ENCODE measurements at regions not wholly inside any gene's neighbourhood (a gene's known extent, or its start where the extent isn't known, plus 50 kb on each side); places are given as distances from the start of the nearest gene placed in this dataset.

GRCh38 chr4:111977419-111977965 lies 167.8 kb upstream of the FAM241A start:
- Mint-ChIP-seq H3K9me3 (peaks cover 0 to 6% (median 0%) of the 10 kb centered on the region in 5 donors), H3K27me3 (peaks cover 0 to 5% of the 10 kb centered on the region in 2 donors), H3K27ac (no peak overlapping the region)

GRCh38 chr4:111979921-111980320 lies 165.3 kb upstream of the FAM241A start:
- H3K27me3 Mint-ChIP-seq: peaks cover 0 to 5% of the 10 kb centered on the region in 2 donors
- H3K27ac ChIP-seq (ENCODE audit: low read depth, low read length): no peak overlapping the region
- POLR2A ChIA-PET: no interaction called here
- H3K36me3 ChIP-seq (ENCODE audit: insufficient read depth, low read length): no peaks in the 10 kb centered on the region
- H3K9me3 Mint-ChIP-seq: peaks cover 0 to 6% (median 0%) of the 10 kb centered on the region in 5 donors
- no peaks in the 10 kb centered on the region for H3K9me3 ChIP-seq (ENCODE audit: low read length)
- H3K4me3 ChIP-seq (ENCODE audit: low read length): no peak overlapping the region
- H3K27ac Mint-ChIP-seq: no peak overlapping the region
- no peak for DNase-seq
- CTCF ChIA-PET: no interaction called here
- H3K27me3 ChIP-seq (ENCODE audit: insufficient read depth, low read length, poor library complexity, severe bottlenecking): no peaks in the 10 kb centered on the region
- no peak overlapping the region for H3K4me3 Mint-ChIP-seq
- H3K4me1 ChIP-seq (ENCODE audit: insufficient read depth, low read length): no peaks in the 10 kb centered on the region
- H3K4me1 Mint-ChIP-seq: no peaks in the 10 kb centered on the region
- no peaks in the 10 kb centered on the region for H3K36me3 Mint-ChIP-seq

More at GRCh38 chr4:111977419-111977965, 167.8 kb upstream of the FAM241A start:
- ChIA-PET CTCF (no interaction called here), POLR2A (no interaction called here)
- no peaks in the 10 kb centered on the region for H3K4me1 Mint-ChIP-seq
- Histone ChIP-seq H3K4me1 (ENCODE audit: insufficient read depth, low read length) (no peaks in the 10 kb centered on the region), H3K27me3 (ENCODE audit: insufficient read depth, low read length, poor library complexity, severe bottlenecking) (no peaks in the 10 kb centered on the region), H3K27ac (ENCODE audit: low read depth, low read length) (no peak overlapping the region), H3K36me3 (ENCODE audit: insufficient read depth, low read length) (no peaks in the 10 kb centered on the region), H3K4me3 (ENCODE audit: low read length) (no peak overlapping the region), H3K9me3 (ENCODE audit: low read length) (no peaks in the 10 kb centered on the region)
- DNase-seq: no peak
- H3K4me3 Mint-ChIP-seq: no peak overlapping the region
- H3K36me3 Mint-ChIP-seq: no peaks in the 10 kb centered on the region

DNA sequence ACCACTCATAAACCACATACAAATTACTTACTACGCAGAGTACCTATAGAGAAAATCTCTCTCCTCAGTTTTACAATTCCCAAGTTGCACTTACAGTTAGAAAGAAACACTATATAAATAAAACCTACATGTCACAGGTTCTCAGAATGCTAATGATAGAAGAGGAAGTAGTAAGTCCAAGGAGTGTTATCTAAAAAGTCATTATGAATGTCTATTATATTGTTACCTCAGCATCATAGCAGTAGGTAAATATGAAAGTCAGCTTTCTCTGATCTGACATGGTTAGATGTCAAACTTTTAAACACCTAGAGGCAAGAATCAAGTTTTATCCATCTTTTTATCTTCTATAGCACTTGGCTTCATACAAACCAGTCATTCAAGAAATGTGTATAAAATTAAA lies 163.2 kb upstream of the FAM241A start:
- Mint-ChIP-seq H3K9me3 (peaks cover 0 to 2% (median 0%) of the 10 kb centered on the region in 5 donors), H3K4me1 (no peaks in the 10 kb centered on the region), H3K27ac (no peak overlapping the region), H3K36me3 (no peaks in the 10 kb centered on the region), H3K27me3 (peaks cover 0 to 3% of the 10 kb centered on the region in 2 donors), H3K4me3 (no peak overlapping the region)
- ChIA-PET POLR2A (no interaction called here), CTCF (no interaction called here)
- H3K36me3 ChIP-seq (ENCODE audit: insufficient read depth, low read length): no peaks in the 10 kb centered on the region
- no peak for DNase-seq
- H3K27me3 ChIP-seq (ENCODE audit: insufficient read depth, low read length, poor library complexity, severe bottlenecking): no peaks in the 10 kb centered on the region
- no peaks in the 10 kb centered on the region for H3K4me1 ChIP-seq (ENCODE audit: insufficient read depth, low read length)
- no peaks in the 10 kb centered on the region for H3K9me3 ChIP-seq (ENCODE audit: low read length)
- H3K4me3 ChIP-seq (ENCODE audit: low read length): no peak overlapping the region
- H3K27ac ChIP-seq (ENCODE audit: low read depth, low read length): no peak overlapping the region

GRCh38 chr4:111984169-111984819 lies 161.0 kb upstream of the FAM241A start:
- CTCF ChIA-PET: no interaction called here
- Histone ChIP-seq H3K27me3 (ENCODE audit: insufficient read depth, low read length, poor library complexity, severe bottlenecking) (no peaks in the 10 kb centered on the region), H3K27ac (ENCODE audit: low read depth, low read length) (no peak overlapping the region), H3K4me3 (ENCODE audit: low read length) (no peak overlapping the region), H3K4me1 (ENCODE audit: insufficient read depth, low read length) (no peaks in the 10 kb centered on the region), H3K36me3 (ENCODE audit: insufficient read depth, low read length) (no peaks in the 10 kb centered on the region), H3K9me3 (ENCODE audit: low read length) (no peaks in the 10 kb centered on the region)
- no peaks in the 10 kb centered on the region for H3K27me3 Mint-ChIP-seq
- DNase-seq: no peak
- no peaks in the 10 kb centered on the region for H3K4me1 Mint-ChIP-seq
- POLR2A ChIA-PET: no interaction called here
- H3K4me3 Mint-ChIP-seq: no peak overlapping the region
- no peaks in the 10 kb centered on the region for H3K36me3 Mint-ChIP-seq
- no peak overlapping the region for H3K27ac Mint-ChIP-seq
- H3K9me3 Mint-ChIP-seq: no peaks in the 10 kb centered on the region

- Histone ChIP-seq H3K4me3 (ENCODE audit: low read length) (no peak overlapping the region), H3K27ac (ENCODE audit: low read depth, low read length) (no peak overlapping the region), H3K9me3 (ENCODE audit: low read length) (no peaks in the 10 kb centered on the region), H3K36me3 (ENCODE audit: insufficient read depth, low read length) (no peaks in the 10 kb centered on the region), H3K27me3 (ENCODE audit: insufficient read depth, low read length, poor library complexity, severe bottlenecking) (no peaks in the 10 kb centered on the region), H3K4me1 (ENCODE audit: insufficient read depth, low read length) (no peaks in the 10 kb centered on the region)
- Mint-ChIP-seq H3K4me1 (no peaks in the 10 kb centered on the region), H3K4me3 (no peak overlapping the region), H3K27me3 (no peaks in the 10 kb centered on the region), H3K27ac (no peak overlapping the region), H3K9me3 (peaks cover 0 to 2% (median 0%) of the 10 kb centered on the region in 5 donors), H3K36me3 (no peaks in the 10 kb centered on the region)
- ChIA-PET POLR2A (no interaction called here), CTCF (no interaction called here)
- no peak for DNase-seq
Observed at GRCh38 chr4:111985426-111985825, 159.8 kb upstream of the FAM241A start.

DNA sequence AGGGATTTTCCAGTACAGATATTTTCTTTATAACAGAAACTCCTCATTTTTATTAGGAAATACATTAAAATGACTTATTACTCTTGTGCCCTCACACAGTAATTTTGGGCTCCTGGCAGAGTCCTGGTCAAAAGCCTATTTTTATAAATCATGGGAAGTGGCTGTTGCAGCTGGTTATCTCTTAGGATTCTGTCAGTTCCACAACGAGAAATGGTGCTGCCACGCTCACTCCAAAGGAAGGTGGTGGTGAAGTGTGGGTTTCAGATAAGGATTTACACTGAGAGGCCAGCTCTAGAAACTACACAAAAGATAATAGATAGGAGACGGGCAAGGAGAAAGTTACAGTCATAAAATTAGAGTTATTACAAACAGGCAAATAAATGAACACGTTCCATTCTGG lies 159.2 kb upstream of the FAM241A start:
- ChIA-PET CTCF (no interaction called here), POLR2A (no interaction called here)
- Histone ChIP-seq H3K27me3 (ENCODE audit: insufficient read depth, low read length, poor library complexity, severe bottlenecking) (no peaks in the 10 kb centered on the region), H3K4me1 (ENCODE audit: insufficient read depth, low read length) (no peaks in the 10 kb centered on the region), H3K4me3 (ENCODE audit: low read length) (no peak overlapping the region), H3K27ac (ENCODE audit: low read depth, low read length) (no peak overlapping the region), H3K36me3 (ENCODE audit: insufficient read depth, low read length) (no peaks in the 10 kb centered on the region), H3K9me3 (ENCODE audit: low read length) (no peaks in the 10 kb centered on the region)
- no peaks in the 10 kb centered on the region for H3K27me3 Mint-ChIP-seq
- H3K27ac Mint-ChIP-seq: no peak overlapping the region
- no peak overlapping the region for H3K4me3 Mint-ChIP-seq
- peaks cover 0 to 2% (median 0%) of the 10 kb centered on the region in 5 donors for H3K9me3 Mint-ChIP-seq
- H3K4me1 Mint-ChIP-seq: no peaks in the 10 kb centered on the region
- DNase-seq: no peak
- H3K36me3 Mint-ChIP-seq: no peaks in the 10 kb centered on the region

DNA sequence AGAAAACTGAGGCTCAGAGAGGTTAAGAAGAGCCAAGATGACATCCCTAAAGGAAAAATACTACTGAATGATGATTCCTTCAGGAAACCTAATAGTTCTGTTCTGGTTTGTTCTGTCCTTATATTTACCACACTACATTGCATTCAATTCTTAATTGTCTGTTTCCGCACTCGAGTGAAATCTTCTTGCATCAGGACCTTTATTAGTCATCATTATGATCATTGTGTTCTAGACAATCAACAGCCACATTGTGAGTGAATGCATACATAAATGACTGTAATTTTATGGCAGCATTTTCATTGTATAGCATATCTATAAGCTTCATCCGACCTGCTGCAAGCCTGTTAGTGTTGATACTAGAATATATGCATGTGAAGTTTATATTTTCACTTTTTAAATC lies 156.7 kb upstream of the FAM241A start:
- H3K9me3 ChIP-seq (ENCODE audit: low read length): no peaks in the 10 kb centered on the region
- Mint-ChIP-seq H3K27me3 (peaks cover 0 to 4% of the 10 kb centered on the region in 2 donors), H3K36me3 (no peaks in the 10 kb centered on the region), H3K27ac (no peak overlapping the region), H3K9me3 (peaks cover 0 to 2% (median 0%) of the 10 kb centered on the region in 5 donors), H3K4me3 (no peak overlapping the region), H3K4me1 (no peaks in the 10 kb centered on the region)
- H3K27me3 ChIP-seq (ENCODE audit: insufficient read depth, low read length, poor library complexity, severe bottlenecking): no peaks in the 10 kb centered on the region
- DNase-seq: no peak
- no peak overlapping the region for H3K4me3 ChIP-seq (ENCODE audit: low read length)
- CTCF ChIA-PET: no interaction called here
- H3K4me1 ChIP-seq (ENCODE audit: insufficient read depth, low read length): no peaks in the 10 kb centered on the region
- POLR2A ChIA-PET: no interaction called here
- H3K36me3 ChIP-seq (ENCODE audit: insufficient read depth, low read length): no peaks in the 10 kb centered on the region
- no peak overlapping the region for H3K27ac ChIP-seq (ENCODE audit: low read depth, low read length)

DNA sequence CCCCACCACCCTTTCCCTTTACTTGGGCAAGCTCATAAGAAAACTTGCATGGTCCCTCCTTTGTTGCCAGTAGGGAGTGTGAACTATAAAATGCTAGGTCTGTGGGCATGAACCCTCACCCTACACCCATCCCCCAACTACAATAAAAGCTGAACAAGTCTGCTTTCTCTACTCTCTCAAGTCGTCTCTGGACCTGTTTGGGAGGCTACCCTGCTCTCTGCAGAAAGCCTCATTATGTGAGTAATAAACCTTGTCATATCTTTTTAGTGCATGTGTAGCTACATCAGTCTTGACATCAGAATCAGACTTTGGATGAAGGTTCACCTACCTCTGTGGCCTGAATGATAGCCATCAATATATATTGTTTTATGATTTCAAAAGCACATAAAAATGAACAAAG lies 155.4 kb upstream of the FAM241A start:
- Mint-ChIP-seq H3K4me3 (no peak overlapping the region), H3K27ac (peak overlapping the region in 1 of 8 donors; percentile 61), H3K9me3 (peaks cover 0 to 2% (median 0%) of the 10 kb centered on the region in 5 donors), H3K4me1 (no peaks in the 10 kb centered on the region), H3K36me3 (no peaks in the 10 kb centered on the region), H3K27me3 (peaks cover 0 to 11% of the 10 kb centered on the region in 2 donors)
- CTCF ChIA-PET: no interaction called here
- Histone ChIP-seq H3K4me3 (ENCODE audit: low read length) (no peak overlapping the region), H3K27me3 (ENCODE audit: insufficient read depth, low read length, poor library complexity, severe bottlenecking) (no peaks in the 10 kb centered on the region), H3K9me3 (ENCODE audit: low read length) (no peaks in the 10 kb centered on the region), H3K36me3 (ENCODE audit: insufficient read depth, low read length) (no peaks in the 10 kb centered on the region), H3K27ac (ENCODE audit: low read depth, low read length) (no peak overlapping the region), H3K4me1 (ENCODE audit: insufficient read depth, low read length) (no peaks in the 10 kb centered on the region)
- DNase-seq: no peak
- POLR2A ChIA-PET: no interaction called here
